Stimulated activated CD4-positive, alpha-beta T cell treated with anti-CD3 and anti-CD28 coated beads, Interleukin-4, amount 100 ng/mL, for 48 hours (primary cell): ENCODE measurements at regions not wholly inside any gene's neighbourhood (a gene's known extent, or its start where the extent isn't known, plus 50 kb on each side); places are given as distances from the start of the nearest gene placed in this dataset.
"Not testable (repeated sequence)": the region's sequence is repeated elsewhere in the genome, so short reads cannot be mapped to it uniquely, and the experiment has no call there.

Experiments used
- DNase-seq, 2 donors: peaks; one replicate each; pipeline ENCODE4 v3.0.0-alpha.2; 2020; ENCODE audit warnings: low read depth in 2 of 2

- DNase-seq = no peak
Observed at GRCh38 chr6:21333715-21334114, 259.8 kb upstream of the SOX4 start.

- no peak for DNase-seq
Observed at GRCh38 chr6:21334651-21335050, 258.9 kb upstream of the SOX4 start.

DNA sequence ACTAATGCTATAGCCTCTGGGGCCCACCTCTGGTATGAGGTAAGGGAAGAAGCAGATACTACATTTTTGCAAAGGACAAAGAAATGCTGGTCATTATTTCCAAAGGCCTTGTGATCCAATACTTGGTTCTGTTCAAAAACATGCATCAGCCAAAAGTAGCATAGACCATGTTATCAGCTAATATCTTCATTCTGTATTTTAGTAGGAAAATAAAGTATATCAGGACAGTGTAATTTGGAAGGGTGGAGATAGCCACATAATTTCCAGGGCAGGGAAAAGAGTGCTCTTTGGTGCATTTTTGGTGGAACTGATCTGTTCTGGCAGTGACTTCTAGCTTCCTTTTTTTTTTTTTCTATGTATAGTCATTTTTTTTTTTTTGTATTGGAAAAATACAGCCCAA is 258.0 kb upstream of the SOX4 start:
- no peak for DNase-seq

DNA sequence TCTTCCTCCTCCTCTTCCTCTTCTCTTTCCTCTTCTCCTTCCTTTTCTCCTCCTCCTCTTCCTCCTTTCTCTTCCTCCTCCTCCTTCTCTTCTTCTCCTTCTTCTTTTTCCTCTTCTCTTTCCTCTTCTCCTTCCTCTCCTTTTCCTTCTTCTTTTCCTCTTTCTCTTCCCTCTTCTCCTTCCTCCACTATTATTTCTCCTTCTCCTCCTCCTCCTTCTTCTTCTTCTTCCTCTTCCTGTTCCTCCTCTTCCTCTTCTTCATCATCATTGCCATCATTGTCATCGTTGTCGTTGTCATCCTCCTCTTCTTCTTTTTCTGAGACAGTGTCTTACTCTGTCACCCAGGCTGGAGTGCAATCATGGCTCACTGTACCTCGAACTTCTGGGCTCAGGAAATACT is 256.3 kb upstream of the SOX4 start:
- DNase-seq = no peak

- DNase-seq = no peak
Observed at GRCh38 chr6:21340573-21340972, 253.0 kb upstream of the SOX4 start.

GRCh38 chr6:21341910-21342309 is 251.6 kb upstream of the SOX4 start:
- no peak for DNase-seq

DNA sequence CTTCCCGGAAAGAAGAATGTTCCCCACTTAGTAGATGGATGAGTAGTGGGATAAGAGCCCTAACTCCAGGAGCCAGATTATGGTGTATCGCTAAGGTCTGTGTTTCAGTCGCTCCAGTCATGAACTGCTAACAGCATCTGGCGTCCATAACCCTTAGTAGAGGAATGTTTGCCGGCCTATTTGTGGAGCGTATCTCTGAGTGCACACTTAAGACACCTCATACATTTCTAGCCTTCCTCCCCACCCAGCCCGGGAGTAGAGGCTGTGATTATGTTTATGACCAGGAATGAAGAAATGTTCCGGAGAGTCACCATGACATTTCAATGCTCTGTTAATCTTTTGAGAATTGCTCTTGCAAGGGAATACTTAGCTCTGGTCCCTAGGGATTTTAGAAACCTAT is 251.1 kb upstream of the SOX4 start:
- DNase-seq = no peak

DNA sequence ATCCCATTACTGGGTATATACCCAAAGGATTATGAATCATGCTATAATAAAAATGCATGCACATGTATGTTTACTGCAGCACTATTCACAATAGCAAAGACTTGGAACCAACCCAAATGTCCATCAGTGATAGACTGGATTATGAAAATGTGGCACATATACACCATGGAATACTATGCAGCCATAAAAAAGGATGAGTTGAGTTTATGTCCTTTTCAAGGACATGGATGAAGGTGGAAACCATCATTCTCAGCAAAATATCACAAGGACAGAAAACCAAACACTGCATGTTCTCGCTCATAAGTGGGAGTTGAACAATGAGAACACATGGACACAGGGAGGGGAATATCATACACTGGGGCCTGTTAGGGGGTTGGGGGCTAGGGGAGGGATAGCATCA is 247.8 kb upstream of the SOX4 start:
- not testable (repeated sequence) for DNase-seq

DNA sequence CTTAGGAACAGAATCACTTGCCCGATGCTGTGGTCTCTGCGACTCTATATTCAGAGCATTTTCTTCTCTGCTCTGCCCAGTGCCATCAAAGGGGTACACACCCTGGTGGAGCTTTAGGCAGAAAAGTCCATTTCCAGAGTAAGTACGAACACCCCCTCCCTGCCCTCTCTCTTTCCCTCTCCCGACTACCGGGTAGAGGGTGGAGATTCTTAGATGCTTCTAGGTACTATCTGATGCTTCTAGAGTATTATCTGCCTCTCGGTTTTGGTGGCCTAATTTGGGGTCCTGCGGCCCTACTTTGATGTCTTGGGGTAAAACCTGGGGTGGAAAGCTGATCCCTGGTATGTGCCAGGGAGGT is 245.4 kb upstream of the SOX4 start:
- no peak for DNase-seq

DNA sequence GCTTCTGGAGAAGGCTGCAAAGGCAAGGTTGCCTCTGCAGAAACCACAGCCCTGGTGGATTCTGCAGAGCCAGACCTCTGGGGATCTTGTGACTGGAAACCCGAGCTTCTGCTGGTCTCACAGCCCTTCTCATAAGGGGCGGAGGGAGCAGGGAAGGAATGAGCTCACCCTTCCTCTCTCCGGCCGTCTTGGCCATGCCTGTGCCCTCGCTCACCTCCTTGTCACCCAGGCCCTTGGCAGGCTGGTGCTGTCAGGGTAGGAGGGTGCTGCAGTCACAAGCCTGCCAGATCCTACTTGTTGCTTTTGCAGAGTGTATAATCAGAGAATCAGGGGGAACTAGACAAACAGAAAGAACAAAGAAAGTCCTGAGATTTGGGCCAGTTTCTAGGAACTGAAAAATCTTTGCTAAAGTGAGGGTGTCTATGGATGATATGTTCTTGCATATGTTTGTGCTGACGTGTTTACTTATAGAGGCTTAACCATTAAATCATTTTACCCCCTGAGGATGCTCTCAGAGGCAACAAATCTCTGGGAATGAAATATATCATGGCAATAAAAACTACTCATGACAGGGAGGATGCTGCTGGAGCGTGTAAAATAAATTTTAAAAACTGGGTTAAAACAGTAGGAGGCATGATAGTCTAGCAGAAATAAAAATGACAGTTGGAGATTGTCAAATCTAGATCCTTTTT is 244.9 kb upstream of the SOX4 start:
- no peak for DNase-seq

DNA sequence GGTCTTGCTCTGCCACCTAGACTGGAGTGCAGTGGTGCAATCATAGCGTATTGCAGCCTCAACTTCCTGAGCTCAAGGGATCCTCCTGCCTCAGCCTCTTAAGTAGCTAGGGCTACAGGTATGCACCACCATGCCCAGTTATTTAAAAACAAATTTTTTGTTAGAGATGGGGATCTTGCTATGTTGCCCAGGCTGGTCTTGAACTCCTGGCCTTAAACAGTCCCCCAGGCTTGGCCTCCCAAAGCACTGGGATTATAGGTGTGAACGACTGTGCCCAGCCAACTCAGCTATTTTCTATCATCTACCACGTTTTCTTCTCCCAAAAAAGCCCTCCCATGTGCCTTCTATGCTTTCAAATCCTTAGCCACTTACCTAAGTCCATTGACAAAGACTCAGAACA is 243.7 kb upstream of the SOX4 start:
- DNase-seq = no peak

DNA sequence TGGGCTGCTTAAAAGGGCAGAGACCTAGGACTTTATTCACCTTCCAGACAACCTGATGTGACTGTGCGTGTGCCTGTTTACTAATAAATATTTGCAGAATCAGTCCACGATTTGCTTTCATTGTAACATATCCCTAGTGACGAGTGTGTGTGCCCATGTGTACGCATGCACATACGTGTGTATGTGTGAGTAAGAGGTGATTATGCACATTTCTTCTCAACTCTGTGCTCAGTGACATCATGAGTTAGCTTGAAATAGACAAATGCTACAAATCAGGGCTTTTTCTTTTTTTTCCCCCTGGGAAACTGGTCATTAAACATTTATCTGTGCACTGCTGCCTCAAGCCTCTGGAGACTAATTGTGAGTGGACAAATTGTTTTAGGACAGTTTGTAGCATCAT is 242.6 kb upstream of the SOX4 start:
- no peak for DNase-seq

GRCh38 chr6:21352131-21352530 is 241.4 kb upstream of the SOX4 start:
- no peak for DNase-seq

- DNase-seq = no peak
Observed at GRCh38 chr6:21354805-21355238, 238.7 kb upstream of the SOX4 start.

DNA sequence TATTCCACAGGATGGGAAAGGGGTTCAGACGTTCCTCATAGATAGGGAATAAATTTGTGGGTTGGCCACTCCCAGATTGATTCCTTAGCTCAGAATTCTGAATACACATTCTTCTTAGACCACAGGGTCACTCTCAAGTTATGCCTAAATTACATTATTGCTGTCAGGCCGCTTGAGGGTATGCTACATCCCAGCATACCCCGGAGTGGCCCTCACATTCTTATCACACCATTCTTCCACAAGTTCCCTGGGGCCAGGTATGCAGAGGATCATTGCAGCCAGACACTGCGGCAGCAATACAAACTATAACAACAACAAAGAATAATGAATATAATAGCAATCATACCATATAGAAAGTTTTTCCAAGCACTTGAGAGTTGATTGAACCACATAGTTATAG is 237.9 kb upstream of the SOX4 start:
- DNase-seq = no peak

GRCh38 chr6:21357262-21357661 is 236.3 kb upstream of the SOX4 start:
- DNase-seq = no peak

DNA sequence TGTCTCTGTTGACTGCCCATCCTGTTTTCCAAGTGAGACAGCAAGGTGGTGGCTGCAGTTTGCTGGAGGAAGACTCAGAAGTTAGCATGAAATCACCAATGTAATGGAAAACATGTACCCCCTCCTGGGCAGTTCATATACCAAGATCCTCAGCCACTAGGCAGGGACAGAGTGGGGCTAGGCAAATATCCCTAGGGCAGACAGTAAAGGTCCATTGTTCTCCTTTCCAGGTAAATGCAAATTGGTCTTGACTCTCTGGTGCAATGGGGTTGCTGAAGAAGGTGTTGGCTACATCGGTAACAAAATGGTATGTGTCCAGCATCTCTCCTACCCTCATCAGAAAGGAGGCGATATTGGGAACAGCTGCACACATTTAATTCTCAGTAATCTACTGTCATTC is 233.6 kb upstream of the SOX4 start:
- DNase-seq = no peak

GRCh38 chr6:21360336-21360735 is 233.2 kb upstream of the SOX4 start:
- no peak for DNase-seq

DNA sequence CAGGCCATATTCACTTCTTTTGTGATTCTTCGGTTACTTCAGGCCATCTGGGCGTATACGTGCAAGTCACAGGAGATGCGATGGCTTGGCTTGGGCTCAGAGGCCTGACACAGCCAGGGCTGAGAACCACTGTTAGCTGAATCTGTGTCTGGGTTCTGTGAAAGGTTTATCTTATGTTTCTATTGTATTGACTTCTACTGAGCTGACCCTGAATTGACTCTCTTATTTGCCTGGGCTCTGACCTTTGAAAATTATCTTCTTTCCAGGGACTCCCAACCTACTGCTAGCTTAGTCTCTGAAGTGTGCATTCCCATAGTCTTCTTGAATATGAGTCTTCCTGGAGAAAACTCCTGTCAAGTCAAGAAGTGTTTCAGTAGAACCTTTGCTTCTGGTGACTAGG is 226.4 kb upstream of the SOX4 start:
- no peak for DNase-seq

DNA sequence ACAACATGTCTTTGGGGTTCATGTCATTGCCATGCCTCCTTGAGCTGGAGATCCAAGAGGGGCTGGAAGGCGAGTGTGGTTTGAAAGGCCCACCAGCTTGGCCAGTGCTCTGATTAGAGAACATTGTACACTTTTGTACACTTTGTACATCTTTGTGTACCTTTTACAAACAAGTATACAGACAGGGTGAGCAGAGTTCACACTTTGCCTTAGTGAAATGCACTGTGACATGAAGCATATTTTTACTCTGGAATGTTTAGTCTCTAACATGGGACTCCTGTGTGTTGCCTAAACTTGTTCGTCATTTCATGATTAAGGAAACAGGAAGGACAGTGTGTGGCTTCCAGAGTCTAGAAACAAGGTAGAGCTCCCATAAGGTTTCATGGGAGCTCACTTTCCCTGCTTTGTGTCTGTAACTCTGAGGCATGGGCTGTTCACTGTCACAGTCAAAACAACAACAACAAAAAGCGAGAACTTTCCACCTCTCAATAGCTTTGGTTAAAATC is 225.8 kb upstream of the SOX4 start:
- no peak for DNase-seq

DNA sequence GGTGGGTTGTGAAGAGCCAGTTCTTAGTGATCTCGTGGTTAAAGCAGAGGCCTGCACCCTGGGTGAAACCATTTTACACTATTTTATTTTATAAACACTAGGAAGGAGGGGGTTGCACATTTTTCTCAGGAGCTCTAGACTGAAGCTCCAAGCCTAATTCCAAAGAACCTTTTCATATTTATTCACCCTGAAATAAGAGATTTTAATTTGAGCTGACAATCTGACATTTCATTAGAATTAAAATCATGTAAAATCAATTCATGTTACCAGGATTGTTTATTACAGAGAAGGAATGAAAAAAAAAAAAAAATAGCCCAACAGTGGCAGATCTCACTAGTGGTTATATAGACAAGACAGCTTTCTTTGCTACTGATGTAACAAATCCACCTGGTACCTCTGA is 222.5 kb upstream of the SOX4 start:
- DNase-seq = no peak

DNA sequence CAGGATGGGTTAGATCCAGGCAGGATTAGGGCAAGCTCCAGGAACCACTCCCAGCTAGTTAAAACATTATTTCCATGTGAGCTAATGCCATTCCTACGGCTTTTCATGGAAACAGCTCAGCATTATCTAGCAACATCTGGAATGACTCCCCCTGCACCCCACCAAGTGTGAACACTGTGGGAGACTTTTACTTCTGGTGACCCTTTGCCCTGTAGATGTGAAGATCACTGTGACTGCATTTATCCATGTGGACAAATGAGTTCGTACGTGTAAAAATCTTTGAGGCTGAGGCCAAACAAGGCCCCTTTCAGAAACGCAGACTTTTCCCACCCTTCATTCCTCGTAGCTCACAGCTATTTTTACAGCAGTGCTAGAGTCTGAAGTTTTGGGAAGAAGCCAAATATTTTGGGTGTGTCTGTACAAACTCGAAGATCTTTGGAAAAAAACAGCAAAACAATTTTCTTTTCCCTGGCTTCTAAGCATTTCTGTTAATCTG is 221.8 kb upstream of the SOX4 start:
- DNase-seq = no peak

DNA sequence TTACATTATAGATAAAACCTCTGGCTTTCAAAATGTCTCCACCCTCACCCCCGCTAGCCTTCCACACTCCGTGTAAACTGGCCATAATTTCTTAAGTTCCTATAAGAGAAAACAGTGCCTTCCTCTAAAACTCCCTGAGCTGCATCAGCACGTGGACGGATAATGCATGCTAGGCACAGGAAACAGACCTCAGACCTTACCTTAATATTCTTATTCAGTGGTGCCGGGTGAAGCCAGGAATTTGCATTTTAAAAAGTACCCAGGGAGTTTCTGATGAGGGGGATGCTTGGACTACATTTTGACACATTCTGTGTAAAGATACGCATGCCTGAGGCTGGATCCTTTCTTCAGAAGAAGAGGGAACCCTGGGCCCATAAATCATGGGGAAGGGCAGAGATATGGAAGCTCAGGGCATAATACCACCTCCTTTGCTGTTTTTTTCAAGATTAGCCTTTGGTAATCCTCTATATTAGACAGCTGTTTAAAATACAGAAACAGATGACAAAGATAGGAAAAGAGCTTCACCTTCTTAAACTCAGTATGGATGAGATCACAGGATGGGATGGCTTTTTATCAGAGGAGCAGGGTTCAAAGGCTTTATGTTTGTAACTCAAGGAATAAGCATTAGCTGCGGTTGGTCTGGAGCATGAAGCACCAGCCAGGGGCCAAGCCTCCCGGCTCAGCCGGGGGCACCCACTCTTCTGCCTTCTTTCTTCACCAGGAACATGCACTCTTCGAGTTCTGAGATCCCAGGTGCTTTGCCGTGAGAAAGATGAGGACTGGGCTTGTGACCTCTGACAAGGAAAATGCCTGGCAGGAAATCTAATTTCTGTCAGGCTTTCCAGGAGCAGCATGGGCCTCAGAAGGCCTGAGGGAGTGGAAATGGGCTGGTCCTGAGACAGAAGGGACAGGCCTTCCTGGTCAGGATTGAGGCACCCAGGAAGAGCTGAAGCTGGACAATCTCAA is 218.1 kb upstream of the SOX4 start:
- DNase-seq = no peak
